ENCODE measurements at regions not wholly inside any gene's neighbourhood (a gene's known extent, or its start where the extent isn't known, plus 50 kb on each side); places are given as distances from the start of the nearest gene placed in this dataset.
"Not testable (repeated sequence)": the region's sequence is repeated elsewhere in the genome, so short reads cannot be mapped to it uniquely, and the experiment has no call there.

DNA sequence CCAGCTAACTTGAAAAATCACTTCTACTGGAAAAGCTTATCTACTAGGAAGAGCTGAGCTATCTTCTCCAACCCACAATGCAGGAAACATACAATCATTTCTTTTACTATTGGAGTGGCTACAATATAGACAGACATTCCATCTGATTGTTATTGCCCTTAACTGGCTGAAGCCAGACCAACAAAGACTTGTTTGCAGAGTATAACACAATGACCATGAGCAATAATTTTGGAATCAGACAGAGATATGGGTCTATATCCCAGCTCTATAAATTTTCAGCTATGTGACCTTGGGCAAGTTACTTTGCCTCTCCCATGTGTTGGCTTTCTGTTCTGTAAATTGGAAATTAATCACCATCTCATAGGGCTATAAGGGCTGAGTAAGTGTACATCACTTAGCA, 244.7 kb upstream of the SLC30A5 start:
- Histone ChIP-seq H3K9ac (ENCODE audit: low read length) (no peak overlapping the region), H3K4me1 (ENCODE audit: control insufficient read depth, insufficient read depth, low read length) (peaks cover 3% of the 10 kb centered on the region; the same call in 1 of the 2 replicates), H3K27me3 (ENCODE audit: control insufficient read depth, insufficient read depth, low read length) (no peaks in the 10 kb centered on the region), H3K27ac (ENCODE audit: low read depth, low read length) (no peak overlapping the region), H3K9me3 (ENCODE audit: control insufficient read depth, insufficient read depth, low read depth, low read length) (no peaks in the 10 kb centered on the region), H3K4me3 (ENCODE audit: low read depth, low read length) (no peak overlapping the region), H3K36me3 (ENCODE audit: control insufficient read depth, insufficient read depth, low read length) (no peaks in the 10 kb centered on the region)

- Histone ChIP-seq H3K27ac (ENCODE audit: low read depth, low read length) (no peak overlapping the region), H3K4me1 (ENCODE audit: control insufficient read depth, insufficient read depth, low read length) (no peaks in the 10 kb centered on the region), H3K4me3 (ENCODE audit: low read depth, low read length) (no peak overlapping the region), H3K36me3 (ENCODE audit: control insufficient read depth, insufficient read depth, low read length) (no peaks in the 10 kb centered on the region), H3K9me3 (ENCODE audit: control insufficient read depth, insufficient read depth, low read depth, low read length) (no peaks in the 10 kb centered on the region), H3K27me3 (ENCODE audit: control insufficient read depth, insufficient read depth, low read length) (no peaks in the 10 kb centered on the region), H3K9ac (ENCODE audit: low read length) (no peak overlapping the region)
Observed at GRCh38 chr5:68849906-68850305, 243.9 kb upstream of the SLC30A5 start.

GRCh38 chr5:68861099-68861498, 232.7 kb upstream of the SLC30A5 start:
- peaks cover 16% of the 10 kb centered on the region; the same call in 1 of the 2 replicates for H3K9me3 ChIP-seq (ENCODE audit: control insufficient read depth, insufficient read depth, low read depth, low read length)
- no peak overlapping the region for H3K9ac ChIP-seq (ENCODE audit: low read length)
- H3K27ac ChIP-seq (ENCODE audit: low read depth, low read length) = no peak overlapping the region
- H3K4me1 ChIP-seq (ENCODE audit: control insufficient read depth, insufficient read depth, low read length) = no peaks in the 10 kb centered on the region
- H3K4me3 ChIP-seq (ENCODE audit: low read depth, low read length) = no peak overlapping the region
- H3K36me3 ChIP-seq (ENCODE audit: control insufficient read depth, insufficient read depth, low read length) = no peaks in the 10 kb centered on the region
- H3K27me3 ChIP-seq (ENCODE audit: control insufficient read depth, insufficient read depth, low read length) = no peaks in the 10 kb centered on the region

DNA sequence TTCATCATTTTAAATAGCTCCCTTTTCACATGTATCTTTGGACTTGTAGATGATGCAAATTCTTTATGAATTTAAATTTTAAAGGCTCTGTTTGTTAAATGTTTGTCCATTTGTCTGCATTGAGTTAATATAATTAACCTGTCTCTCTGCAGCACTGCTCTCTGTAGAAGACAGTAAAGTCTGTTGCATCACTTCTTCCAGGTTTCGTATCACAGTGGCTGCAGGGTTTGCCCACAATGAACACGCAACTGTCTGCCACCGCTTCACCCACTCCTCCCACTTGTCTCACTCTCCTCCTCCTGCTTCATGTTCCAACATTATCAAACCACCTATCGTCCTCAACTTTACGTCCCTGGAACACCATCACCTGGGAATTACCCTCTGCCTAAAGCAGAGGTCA, 231.3 kb upstream of the SLC30A5 start:
- H3K9ac ChIP-seq (ENCODE audit: low read length) = no peak overlapping the region

DNA sequence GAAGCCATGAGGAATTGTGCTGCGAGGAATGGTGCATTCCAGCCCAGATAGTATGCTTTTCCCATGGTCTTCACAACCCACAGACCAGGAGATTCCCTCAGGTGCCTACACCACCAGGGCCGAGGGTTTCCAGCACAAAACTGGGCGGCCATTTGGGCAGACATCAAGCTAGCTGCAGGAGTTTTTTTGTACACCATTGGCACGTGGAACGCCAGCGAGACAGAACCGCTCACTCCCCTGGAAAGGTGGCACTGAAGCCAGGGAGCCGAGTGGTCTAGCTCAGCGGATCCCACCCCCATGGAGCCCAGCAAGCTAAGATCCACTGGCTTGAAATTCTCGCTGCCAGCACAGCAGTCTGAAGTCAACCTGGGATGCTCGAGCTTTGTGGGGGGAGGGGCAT, 228.6 kb upstream of the SLC30A5 start:
- H3K27ac ChIP-seq (ENCODE audit: low read depth, low read length); H3K4me3 ChIP-seq (ENCODE audit: low read depth, low read length); H3K27me3 ChIP-seq (ENCODE audit: control insufficient read depth, insufficient read depth, low read length); H3K4me1 ChIP-seq (ENCODE audit: control insufficient read depth, insufficient read depth, low read length); H3K9ac ChIP-seq (ENCODE audit: low read length); H3K36me3 ChIP-seq (ENCODE audit: control insufficient read depth, insufficient read depth, low read length): not testable (repeated sequence)
- peaks cover 16% of the 10 kb centered on the region; the same call in 1 of the 2 replicates for H3K9me3 ChIP-seq (ENCODE audit: control insufficient read depth, insufficient read depth, low read depth, low read length)

More for the DNA sequence above, 231.3 kb upstream of the SLC30A5 start:
- Histone ChIP-seq H3K4me3 (ENCODE audit: low read depth, low read length) (no peak overlapping the region), H3K4me1 (ENCODE audit: control insufficient read depth, insufficient read depth, low read length) (no peaks in the 10 kb centered on the region), H3K27ac (ENCODE audit: low read depth, low read length) (no peak overlapping the region), H3K9me3 (ENCODE audit: control insufficient read depth, insufficient read depth, low read depth, low read length) (peaks cover 16% of the 10 kb centered on the region; the same call in 1 of the 2 replicates), H3K36me3 (ENCODE audit: control insufficient read depth, insufficient read depth, low read length) (no peaks in the 10 kb centered on the region), H3K27me3 (ENCODE audit: control insufficient read depth, insufficient read depth, low read length) (no peaks in the 10 kb centered on the region)

DNA sequence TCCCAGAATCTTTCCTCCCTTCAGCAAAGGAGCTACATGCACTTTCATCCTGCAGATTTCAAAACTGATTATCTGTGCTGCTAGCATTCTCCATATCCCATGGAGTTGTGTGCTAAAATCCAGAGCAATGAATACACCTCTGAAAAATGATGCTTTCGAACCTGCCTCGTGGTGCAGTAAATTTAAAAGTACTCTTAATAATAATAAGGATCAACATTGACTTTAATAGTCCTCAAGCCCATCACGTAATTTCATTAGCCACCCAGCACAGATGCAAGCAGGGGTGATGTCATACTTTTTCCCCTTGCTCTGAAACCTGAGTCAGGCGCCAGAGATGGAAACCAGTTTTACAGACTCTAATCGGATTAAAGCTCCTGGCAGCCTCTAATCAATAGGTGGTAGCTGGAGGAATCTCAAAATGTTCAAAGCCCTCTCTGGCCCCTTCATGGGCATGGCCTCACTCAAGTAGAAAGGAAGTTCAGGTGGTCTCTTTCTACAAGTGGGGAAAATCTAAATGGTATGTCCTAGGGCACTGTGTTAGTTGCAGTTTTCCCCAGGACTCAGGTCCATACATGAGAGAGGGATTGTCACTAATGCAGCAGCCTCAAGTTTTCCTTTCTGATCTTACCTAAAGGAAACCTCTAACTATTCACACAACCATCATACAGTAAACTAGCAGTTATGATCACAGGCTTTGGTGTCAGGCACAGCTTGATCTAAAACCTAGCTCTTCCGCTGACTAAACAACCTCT, 221.6 kb upstream of the SLC30A5 start:
- Histone ChIP-seq H3K27ac (ENCODE audit: low read depth, low read length) (no peak overlapping the region), H3K4me3 (ENCODE audit: low read depth, low read length) (no peak overlapping the region), H3K4me1 (ENCODE audit: control insufficient read depth, insufficient read depth, low read length) (peaks cover 10% of the 10 kb centered on the region), H3K27me3 (ENCODE audit: control insufficient read depth, insufficient read depth, low read length) (no peaks in the 10 kb centered on the region), H3K36me3 (ENCODE audit: control insufficient read depth, insufficient read depth, low read length) (no peaks in the 10 kb centered on the region), H3K9ac (ENCODE audit: low read length) (no peak overlapping the region), H3K9me3 (ENCODE audit: control insufficient read depth, insufficient read depth, low read depth, low read length) (no peaks in the 10 kb centered on the region)

- H3K27ac ChIP-seq (ENCODE audit: low read depth, low read length) = no peak overlapping the region
- no peaks in the 10 kb centered on the region for H3K27me3 ChIP-seq (ENCODE audit: control insufficient read depth, insufficient read depth, low read length)
- no peak overlapping the region for H3K4me3 ChIP-seq (ENCODE audit: low read depth, low read length)
- H3K9me3 ChIP-seq (ENCODE audit: control insufficient read depth, insufficient read depth, low read depth, low read length) = no peaks in the 10 kb centered on the region
- no peaks in the 10 kb centered on the region for H3K36me3 ChIP-seq (ENCODE audit: control insufficient read depth, insufficient read depth, low read length)
- no peak overlapping the region for H3K9ac ChIP-seq (ENCODE audit: low read length)
- peaks cover 10% of the 10 kb centered on the region for H3K4me1 ChIP-seq (ENCODE audit: control insufficient read depth, insufficient read depth, low read length)
Observed at GRCh38 chr5:68873198-68873597, 220.6 kb upstream of the SLC30A5 start.

DNA sequence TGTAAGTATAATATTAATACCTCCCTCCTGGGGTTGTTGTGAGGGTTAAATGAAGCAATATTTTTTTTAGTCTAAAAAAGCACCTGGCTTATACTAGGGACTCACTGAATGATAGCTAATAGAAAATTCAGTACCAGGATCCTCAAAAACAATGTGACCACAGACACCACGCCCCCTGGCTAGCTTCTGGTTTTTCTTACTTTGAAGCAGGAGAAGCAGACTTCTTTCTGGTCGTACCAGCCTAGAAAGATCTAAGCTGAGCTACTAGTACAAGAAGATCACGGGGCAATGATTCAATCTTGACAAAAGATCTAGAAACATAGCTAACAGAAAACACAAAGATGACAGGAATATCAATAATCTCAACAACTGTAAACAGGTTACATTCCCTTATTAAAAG, 218.5 kb upstream of the SLC30A5 start:
- Histone ChIP-seq H3K36me3 (ENCODE audit: control insufficient read depth, insufficient read depth, low read length) (no peaks in the 10 kb centered on the region), H3K4me3 (ENCODE audit: low read depth, low read length) (no peak overlapping the region), H3K9me3 (ENCODE audit: control insufficient read depth, insufficient read depth, low read depth, low read length) (no peaks in the 10 kb centered on the region), H3K27me3 (ENCODE audit: control insufficient read depth, insufficient read depth, low read length) (no peaks in the 10 kb centered on the region), H3K4me1 (ENCODE audit: control insufficient read depth, insufficient read depth, low read length) (peaks cover 10% of the 10 kb centered on the region), H3K9ac (ENCODE audit: low read length) (no peak overlapping the region), H3K27ac (ENCODE audit: low read depth, low read length) (no peak overlapping the region)

DNA sequence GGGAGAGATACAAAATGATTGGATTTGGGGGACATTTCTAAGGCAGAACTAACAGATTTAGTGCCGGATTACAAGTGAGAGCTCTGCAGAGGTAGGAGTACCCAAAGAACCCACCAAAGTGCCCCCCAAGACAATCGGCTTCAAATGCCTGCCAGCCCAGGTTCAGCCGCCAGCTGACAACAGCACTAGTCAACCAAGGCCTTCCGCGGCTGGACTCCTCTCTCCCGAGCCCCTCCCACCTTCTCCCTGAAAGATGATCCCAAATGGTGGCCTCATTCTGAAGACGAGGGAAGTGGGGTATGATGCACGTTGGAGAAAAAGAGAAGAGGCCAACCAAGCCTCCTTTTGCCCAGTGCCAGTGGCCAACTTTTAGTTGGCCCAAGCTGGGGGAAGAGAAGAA, 210.4 kb upstream of the SLC30A5 start:
- H3K9me3 ChIP-seq (ENCODE audit: control insufficient read depth, insufficient read depth, low read depth, low read length) = no peaks in the 10 kb centered on the region
- H3K4me1 ChIP-seq (ENCODE audit: control insufficient read depth, insufficient read depth, low read length) = peaks cover 3% of the 10 kb centered on the region; the same call in 1 of the 2 replicates
- H3K4me3 ChIP-seq (ENCODE audit: low read depth, low read length) = no peak overlapping the region
- no peak overlapping the region for H3K9ac ChIP-seq (ENCODE audit: low read length)
- H3K27me3 ChIP-seq (ENCODE audit: control insufficient read depth, insufficient read depth, low read length) = no peaks in the 10 kb centered on the region
- no peak overlapping the region for H3K27ac ChIP-seq (ENCODE audit: low read depth, low read length)
- no peaks in the 10 kb centered on the region for H3K36me3 ChIP-seq (ENCODE audit: control insufficient read depth, insufficient read depth, low read length)

- no peak overlapping the region for H3K4me3 ChIP-seq (ENCODE audit: low read depth, low read length)
- H3K9ac ChIP-seq (ENCODE audit: low read length) = no peak overlapping the region
- H3K9me3 ChIP-seq (ENCODE audit: control insufficient read depth, insufficient read depth, low read depth, low read length) = no peaks in the 10 kb centered on the region
- peaks cover 3% of the 10 kb centered on the region; the same call in 1 of the 2 replicates for H3K4me1 ChIP-seq (ENCODE audit: control insufficient read depth, insufficient read depth, low read length)
- H3K27me3 ChIP-seq (ENCODE audit: control insufficient read depth, insufficient read depth, low read length) = no peaks in the 10 kb centered on the region
- no peaks in the 10 kb centered on the region for H3K36me3 ChIP-seq (ENCODE audit: control insufficient read depth, insufficient read depth, low read length)
- no peak overlapping the region for H3K27ac ChIP-seq (ENCODE audit: low read depth, low read length)
Observed at GRCh38 chr5:68884144-68884754, 209.6 kb upstream of the SLC30A5 start.

DNA sequence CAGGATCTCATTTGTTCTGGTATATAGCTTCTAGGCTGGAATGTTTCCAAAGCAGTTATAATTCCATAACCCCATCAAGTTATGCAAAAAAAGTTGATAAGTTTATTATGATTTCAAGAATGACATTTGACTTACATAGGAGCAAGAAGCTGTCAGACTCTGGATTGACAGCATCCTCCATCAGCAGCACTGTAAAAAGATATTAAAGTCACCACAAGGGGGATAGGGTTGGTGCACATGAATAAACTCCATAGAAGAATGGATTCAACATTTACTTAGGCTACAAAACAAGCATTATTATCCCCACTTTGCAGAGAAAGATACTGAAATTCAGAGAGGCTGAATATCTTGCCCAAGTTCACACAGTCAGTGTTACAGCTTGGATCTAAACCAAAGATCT, 208.9 kb upstream of the SLC30A5 start:
- Histone ChIP-seq H3K27me3 (ENCODE audit: control insufficient read depth, insufficient read depth, low read length) (no peaks in the 10 kb centered on the region), H3K9me3 (ENCODE audit: control insufficient read depth, insufficient read depth, low read depth, low read length) (no peaks in the 10 kb centered on the region), H3K9ac (ENCODE audit: low read length) (no peak overlapping the region), H3K27ac (ENCODE audit: low read depth, low read length) (no peak overlapping the region), H3K4me3 (ENCODE audit: low read depth, low read length) (no peak overlapping the region), H3K36me3 (ENCODE audit: control insufficient read depth, insufficient read depth, low read length) (no peaks in the 10 kb centered on the region), H3K4me1 (ENCODE audit: control insufficient read depth, insufficient read depth, low read length) (peaks cover 3% of the 10 kb centered on the region; the same call in 1 of the 2 replicates)
